Brain pericyte (primary cell): ENCODE measurements at regions not wholly inside any gene's neighbourhood (a gene's known extent, or its start where the extent isn't known, plus 50 kb on each side); places are given as distances from the start of the nearest gene placed in this dataset.
"Not testable (repeated sequence)": the region's sequence is repeated elsewhere in the genome, so short reads cannot be mapped to it uniquely, and the experiment has no call there.

Experiments used
- DNase-seq: peaks from one replicate; pipeline ENCODE4 v3.0.0-alpha.2; 2012; ENCODE audit warnings: low read depth, low spot score

DNA sequence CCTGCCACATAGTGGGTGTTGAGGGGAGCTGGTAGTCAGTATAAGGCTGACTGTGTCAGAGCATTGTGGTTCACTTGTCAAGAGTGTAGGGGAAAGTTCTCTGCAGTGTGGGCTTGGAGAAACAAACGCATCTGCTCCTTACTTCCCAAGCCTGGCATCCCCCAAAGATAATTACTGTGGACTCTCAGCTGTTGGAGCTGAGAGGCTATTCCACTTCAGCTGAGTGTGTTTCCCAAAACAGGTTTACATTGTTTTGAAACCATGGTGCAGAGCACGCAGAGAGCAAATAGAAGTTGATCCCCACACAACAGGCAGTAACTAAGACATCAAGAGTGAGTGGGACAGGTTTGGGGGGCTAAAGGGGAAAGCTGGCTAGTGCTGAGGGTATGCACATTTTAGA is 181.0 kb upstream of the EOLA2 start:
- no peak for DNase-seq

DNA sequence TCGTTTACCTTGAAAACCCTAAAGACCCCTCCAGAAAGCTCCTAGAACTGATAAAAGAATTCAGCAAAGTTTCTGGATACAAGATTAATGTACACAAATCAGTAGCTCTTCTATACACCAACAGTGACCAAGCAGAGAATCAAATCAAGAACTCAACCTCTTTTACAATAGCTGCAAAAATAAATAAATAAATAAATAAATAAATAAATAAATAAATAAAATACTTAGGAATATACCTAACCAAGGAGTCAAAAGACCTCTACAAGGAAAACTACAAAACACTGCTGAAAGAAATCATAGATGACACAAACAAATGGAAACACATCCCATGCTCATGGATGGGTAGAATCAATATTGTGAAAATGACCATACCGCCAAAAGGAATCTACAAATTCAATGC is 186.8 kb upstream of the EOLA2 start:
- DNase-seq, result not testable (repeated sequence)

- DNase-seq, result no peak
Observed at GRCh38 chrX:150127216-150127615, 188.9 kb upstream of the EOLA2 start.

GRCh38 chrX:150143721-150144440 is 205.6 kb upstream of the EOLA2 start:
- no peak for DNase-seq

DNA sequence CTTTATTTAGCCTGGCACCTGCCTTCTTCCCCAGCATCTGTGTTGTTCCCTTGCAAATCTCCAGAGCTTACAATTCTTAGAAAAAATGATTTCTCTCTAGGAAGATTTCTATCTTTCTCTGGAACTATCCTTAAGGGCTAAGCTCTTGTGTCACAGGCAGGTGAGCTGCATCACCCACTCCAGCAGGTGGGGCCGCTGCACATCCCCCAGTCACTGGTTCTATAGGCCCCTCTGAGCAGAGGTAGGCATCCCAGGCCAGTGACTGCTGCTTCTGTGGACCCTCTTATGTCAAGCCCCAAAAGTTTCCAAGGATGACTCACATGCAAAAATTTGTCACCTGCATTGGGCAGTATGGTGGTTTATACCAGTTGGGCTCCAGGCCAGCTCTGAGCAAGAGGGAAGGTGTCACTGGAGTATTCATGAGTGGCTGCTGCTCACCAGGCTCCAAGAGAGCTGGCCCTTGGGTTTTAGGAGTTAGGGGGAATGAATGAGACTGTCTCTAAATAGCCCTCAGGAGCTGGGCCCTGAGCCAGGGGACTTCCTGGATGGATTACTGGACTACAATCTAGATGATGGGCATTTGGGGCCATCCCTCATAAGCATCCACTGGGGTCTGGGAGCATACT is 208.1 kb upstream of the EOLA2 start:
- no peak for DNase-seq

DNA sequence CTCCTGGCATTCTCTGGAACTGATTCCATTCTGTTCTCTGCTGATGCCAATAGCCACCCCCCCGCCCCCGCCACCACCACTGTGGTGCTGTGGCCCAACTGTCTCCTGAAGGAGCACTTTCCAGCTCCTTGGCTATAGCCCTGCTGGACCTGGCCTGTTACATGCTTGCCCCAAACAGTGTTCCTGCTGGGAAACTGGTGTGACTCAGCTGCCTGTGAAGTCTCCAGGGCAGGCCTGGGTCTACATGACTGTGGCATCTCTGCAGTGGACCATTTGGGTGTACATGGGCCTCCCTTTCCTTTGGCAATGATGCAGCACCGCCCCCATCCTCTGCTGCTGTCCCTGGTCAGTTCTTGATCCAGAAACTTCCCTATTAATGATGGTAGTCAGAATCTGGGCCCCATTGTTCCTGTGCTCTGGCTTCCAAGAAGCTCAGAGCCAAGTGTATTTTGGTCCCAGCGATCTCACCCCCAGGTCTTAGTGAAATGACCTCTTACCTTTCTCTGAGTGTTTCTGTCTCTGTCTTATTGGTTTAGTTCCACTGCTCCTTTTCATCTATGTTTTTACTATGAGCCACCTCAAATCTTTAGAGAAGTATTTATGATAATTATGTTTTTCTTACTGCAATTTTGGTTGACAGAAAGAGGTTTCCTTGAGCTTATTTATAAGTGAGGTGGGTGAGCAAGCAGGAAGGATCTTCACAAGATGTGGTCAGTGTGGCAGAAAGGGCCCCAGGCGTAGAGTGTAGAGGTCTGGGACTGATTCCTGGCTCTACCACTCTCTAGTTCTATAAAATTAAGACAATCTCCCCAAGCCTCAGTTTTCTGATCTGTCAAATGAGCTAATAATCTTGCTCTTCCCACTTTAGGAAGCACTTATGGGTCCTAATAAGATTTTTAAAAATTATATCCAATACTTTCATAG is 210.7 kb upstream of the EOLA2 start:
- DNase-seq, result no peak

- no peak for DNase-seq
Observed at GRCh38 chrX:150150076-150150779, 211.9 kb upstream of the EOLA2 start.

DNA sequence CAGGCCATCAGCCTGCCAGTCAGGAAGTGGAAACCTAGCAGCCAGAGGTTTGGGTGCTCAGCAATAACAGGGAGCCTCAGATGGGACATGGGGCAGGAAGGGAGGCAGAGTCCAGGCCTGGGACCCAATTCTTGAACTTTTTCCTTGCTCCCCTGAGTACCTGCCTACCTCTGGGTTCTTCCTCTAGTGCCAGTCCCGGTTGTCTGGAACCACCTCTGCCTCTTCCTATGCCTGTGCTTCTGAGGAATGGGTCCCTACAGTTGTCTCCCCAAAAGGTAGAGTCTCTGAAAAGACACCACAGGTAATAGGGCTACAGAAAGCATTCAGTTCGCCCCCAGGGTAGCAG is 212.4 kb upstream of the MAMLD1 start:
- DNase-seq, result no peak

DNA sequence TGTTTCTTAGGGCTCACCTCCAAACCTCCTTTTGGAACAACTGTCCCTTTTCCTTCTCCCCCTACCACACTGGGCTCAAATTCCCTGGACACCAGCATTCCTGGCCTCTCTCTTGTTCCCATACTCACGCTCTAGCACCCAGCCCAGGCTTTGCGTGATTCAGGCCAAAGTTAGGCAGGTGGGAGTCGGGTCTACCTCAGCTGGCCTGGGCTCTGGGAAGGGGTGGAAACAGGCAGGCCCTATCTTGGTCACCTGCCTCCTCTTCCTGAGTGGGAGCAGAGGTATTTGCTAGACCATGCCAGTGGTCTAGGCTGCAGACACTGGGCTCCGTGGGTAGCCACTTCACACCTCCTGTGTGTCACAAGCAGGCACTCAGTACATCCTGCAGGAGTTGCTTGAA is 211.1 kb upstream of the MAMLD1 start:
- no peak for DNase-seq

- no peak for DNase-seq
Observed at GRCh38 chrX:150152546-150152945, 210.6 kb upstream of the MAMLD1 start.

GRCh38 chrX:150155436-150156035 is 207.6 kb upstream of the MAMLD1 start:
- DNase-seq, result no peak

GRCh38 chrX:150156615-150157014 is 206.5 kb upstream of the MAMLD1 start:
- DNase-seq, result no peak

DNA sequence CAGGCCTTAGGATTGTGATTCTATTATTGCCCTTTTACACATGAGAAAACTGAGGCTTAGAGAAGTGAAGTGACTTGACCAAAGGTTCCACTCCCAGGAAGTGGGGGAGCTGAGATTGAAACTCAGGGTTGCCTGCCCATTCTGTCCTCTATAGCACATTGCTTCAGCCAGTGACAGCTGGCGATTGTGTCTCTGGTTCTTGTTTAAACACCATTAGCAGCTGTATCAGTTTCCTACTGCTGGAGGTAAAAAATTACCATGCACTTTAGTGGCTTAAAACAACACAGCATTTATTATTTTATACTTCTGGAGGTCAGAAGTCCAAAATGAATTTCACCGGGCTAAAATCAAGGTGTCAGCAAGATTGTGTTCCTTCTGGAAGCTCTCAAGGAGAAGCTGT is 205.8 kb upstream of the MAMLD1 start:
- no peak for DNase-seq

GRCh38 chrX:150158554-150159332 is 204.4 kb upstream of the MAMLD1 start:
- DNase-seq, result no peak

DNA sequence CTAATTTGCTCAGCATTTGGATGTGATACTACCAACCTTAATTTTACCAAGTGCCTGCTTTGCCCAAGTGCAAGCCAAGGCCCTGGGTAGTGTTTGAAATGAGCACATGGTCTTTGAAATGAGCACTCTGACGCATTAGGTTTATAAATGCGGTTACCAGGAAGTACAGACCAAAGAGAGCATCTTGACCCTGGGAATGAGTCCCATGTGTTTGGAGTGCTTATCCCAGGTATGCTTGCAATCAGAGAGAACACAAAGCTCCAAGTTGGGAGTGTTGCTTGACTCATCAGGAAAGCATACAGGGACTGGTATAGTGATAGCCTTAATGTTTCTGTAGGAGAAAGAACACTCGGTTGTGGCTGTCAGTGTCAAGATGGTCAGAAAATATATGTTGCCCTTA is 203.6 kb upstream of the MAMLD1 start:
- DNase-seq, result no peak

DNA sequence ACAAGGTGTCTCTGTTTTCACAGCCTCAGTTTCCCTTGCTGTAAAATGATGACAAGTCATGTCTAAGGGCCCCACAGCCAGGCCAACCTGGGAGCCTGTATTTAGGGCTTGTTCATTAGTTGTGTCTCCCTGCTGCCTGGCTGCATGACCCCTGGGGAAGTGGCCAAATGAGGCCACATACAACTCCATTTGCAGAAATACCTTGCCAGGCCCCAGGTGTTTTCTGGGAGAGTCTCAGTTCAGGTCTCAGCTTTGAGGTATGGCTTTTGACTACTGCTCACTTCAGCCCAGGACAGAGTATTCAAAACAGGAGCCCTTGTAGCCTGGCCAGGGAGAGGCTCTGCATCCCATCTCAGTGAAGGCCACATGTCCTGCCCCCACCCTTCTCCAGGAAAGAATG is 202.5 kb upstream of the MAMLD1 start:
- DNase-seq, result no peak

- no peak for DNase-seq
Observed at GRCh38 chrX:150161193-150161592, 201.9 kb upstream of the MAMLD1 start.

DNA sequence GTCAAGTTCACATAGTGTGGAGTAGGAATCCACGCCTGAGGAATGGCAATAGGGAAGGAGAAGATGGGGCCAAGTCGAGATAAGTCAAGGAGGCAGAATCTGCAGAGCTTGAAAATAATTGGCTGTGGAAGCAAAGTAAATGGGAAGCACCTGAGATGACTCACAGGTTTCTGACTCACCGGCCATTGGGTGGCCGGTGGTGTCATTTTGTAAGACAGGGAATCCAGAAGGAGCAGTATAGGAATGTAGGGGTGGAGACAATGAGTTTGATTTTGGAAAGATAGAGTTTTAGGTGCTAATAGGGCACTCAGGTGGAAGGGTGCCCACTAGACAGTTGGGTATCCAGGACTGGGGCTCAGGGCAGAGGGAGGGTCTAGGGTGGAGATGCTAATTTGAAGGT is 201.0 kb upstream of the MAMLD1 start:
- DNase-seq, result no peak

DNA sequence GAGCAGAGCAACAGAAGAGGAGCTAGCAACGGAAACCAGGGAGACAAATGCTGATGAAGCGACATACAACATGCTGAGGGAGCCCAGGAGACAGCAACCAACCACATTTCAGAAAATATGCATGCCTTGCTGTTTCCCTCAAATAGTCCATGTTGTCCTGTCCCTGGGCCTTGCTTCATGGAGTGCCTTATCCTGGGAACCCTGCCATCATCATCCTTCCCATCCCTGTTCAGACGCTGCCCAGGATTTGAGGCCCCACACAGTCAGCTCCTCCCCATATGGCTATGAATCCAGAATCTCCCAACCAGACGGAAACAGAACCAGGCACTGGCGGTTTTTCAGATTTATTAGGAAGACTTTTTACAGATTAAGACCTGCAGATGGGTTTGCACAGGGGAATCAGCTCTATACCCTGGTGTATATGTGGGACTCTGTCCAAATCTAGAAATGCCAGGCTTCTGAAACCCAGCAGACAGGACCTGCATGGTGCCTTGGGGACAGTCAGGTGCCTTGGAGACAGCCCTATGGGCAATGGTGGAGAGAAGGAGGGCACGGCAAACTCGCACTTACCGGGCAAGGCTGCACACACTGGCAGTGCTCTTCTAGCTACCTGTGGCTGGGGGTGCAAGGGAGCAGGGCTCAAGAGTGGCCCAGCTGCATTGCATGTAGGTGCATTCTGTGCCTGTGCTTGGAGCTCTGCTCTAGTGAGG is 199.7 kb upstream of the MAMLD1 start:
- no peak for DNase-seq
